Esophagus muscularis mucosa (tissue), 4 donors: ENCODE measurements at regions not wholly inside any gene's neighbourhood (a gene's known extent, or its start where the extent isn't known, plus 50 kb on each side); places are given as distances from the start of the nearest gene placed in this dataset.

Source experiments
- DNase-seq: peaks from one replicate; pipeline ENCODE4 v3.0.0-alpha.2; 2017; ENCODE audit errors: extremely low spot score
- H3K27ac ChIP-seq, 4 donors: fragments of 200-600 bp; sonication (generic); replicated peaks in 1 of 4; 1 replicate in 3 of 4; 2 replicates in 1 of 4; pipeline ENCODE4 v1.5.1; 2016 to 2019; ENCODE audit warnings: mild to moderate bottlenecking in 1 of 4
- H3K27me3 ChIP-seq, 4 donors: fragments of 200-600 bp; sonication (generic); one replicate each; pipeline versions ENCODE4 v1.5.1 to v1.6.0; 2016 to 2019
- H3K36me3 ChIP-seq, 4 donors: fragments of 200-600 bp; sonication (generic); one replicate each; pipeline ENCODE4 v1.5.1; 2016 to 2019
- H3K4me1 ChIP-seq, 4 donors: fragments of 200-600 bp; sonication (generic); one replicate each; pipeline ENCODE4 v1.5.1; 2016 to 2019
- H3K4me3 ChIP-seq, 4 donors: fragments of 200-600 bp; sonication (generic); 1 replicate in 2 of 4; 2 replicates in 2 of 4; pipeline ENCODE4 v1.5.1; 2016 to 2019; ENCODE audit warnings: mild to moderate bottlenecking in 4 of 4, moderate library complexity in 1 of 4
- H3K9me3 ChIP-seq, 4 donors: fragments of 200-600 bp; sonication (generic); 1 replicate in 3 of 4; 2 replicates in 1 of 4; pipeline ENCODE4 v1.5.1; 2016 to 2019
- CTCF ChIP-seq, 3 experiments: fragments of 200-600 bp in 2 of 3; fragments of 450-650 bp in 1 of 3; sonication (generic) in 2 of 3; IDR thresholded peaks; one replicate each; pipeline ENCODE4 v1.5.1; 2017 to 2019; ENCODE audit warnings: antibody characterized with exemption in 3 of 3, mild to moderate bottlenecking in 2 of 3, moderate library complexity in 1 of 3
- EP300 ChIP-seq: sonication (generic); formaldehyde crosslinking; IDR thresholded peaks from one replicate; pipeline ENCODE4 v1.6.1; 2017; ENCODE audit warnings: antibody characterized with exemption
- POLR2A ChIP-seq: fragments of 450-650 bp; IDR thresholded peaks from one replicate; pipeline ENCODE4 v1.6.1; 2017; ENCODE audit warnings: antibody characterized with exemption, moderate library complexity, mild to moderate bottlenecking, low read depth
- POLR2AphosphoS5 ChIP-seq, 2 donors: sonication (generic); formaldehyde crosslinking; IDR thresholded peaks; one replicate each; pipeline ENCODE4 v1.6.1; 2017; ENCODE audit warnings: antibody characterized with exemption in 2 of 2
- WGBS: methylation state at CpG from one replicate; pipeline ENCODE4 v1.1.5; 2018; 5-methylcytosine and 5-hydroxymethylcytosine counted together
- intact Hi-C: fragments of 100-400 bp; cut with DNase I; formaldehyde crosslinking; loops from one replicate; pipeline ENCODE4 v1.15.1; 2023

DNA sequence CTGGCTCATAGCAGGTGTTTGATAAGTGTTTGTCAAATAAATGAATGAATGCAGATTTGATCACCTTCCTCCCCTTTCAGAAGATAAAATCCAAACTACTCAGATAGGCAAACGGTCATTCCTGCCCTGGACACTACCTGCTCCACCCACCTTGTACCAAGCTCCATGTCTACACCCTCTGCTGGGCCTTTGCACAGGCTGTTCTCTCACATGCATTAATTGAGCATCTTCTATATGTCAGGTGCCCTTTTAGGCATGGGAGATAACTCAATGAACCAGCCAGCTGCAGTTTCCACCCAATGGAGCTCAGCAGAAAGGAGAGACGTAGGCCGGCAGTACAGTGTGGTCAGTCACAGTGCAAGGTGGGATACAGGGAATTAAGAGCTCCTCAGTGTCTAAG is 102.3 kb upstream of the CPEB4 start:
- Histone ChIP-seq H3K4me3 (no peak overlapping the region), H3K4me1 (peaks cover 19 to 25% (median 22%) of the 10 kb centered on the region in 4 donors), H3K27ac (no peak overlapping the region), H3K9me3 (no peaks in the 10 kb centered on the region), H3K36me3 (no peaks in the 10 kb centered on the region), H3K27me3 (no peaks in the 10 kb centered on the region)
- intact Hi-C loops: loop anchor here (10.0 kb wide), 1 partner anchor 99 kb away; the partner anchor contains the start of gene CPEB4
- DNase-seq: no peak
- 92% methylated on average over 3 of the region's 3 CpGs for whole genome bisulfite sequencing
- TF ChIP-seq CTCF (IDR thresholded peaks at IDR 0.05): no peak
- TF ChIP-seq POLR2AphosphoS5 (IDR thresholded peaks at IDR 0.05): no peak
- TF ChIP-seq POLR2A: no peak
- no peak for TF ChIP-seq EP300

- intact Hi-C loops: loop anchor here (10.0 kb wide), 1 partner anchor 98 kb away; the partner anchor contains the start of gene CPEB4
- TF ChIP-seq EP300 (no peak), CTCF (IDR thresholded peaks at IDR 0.05) (no peak), POLR2AphosphoS5 (IDR thresholded peaks at IDR 0.05) (no peak)
- 79% methylated on average over 10 of the region's 10 CpGs for WGBS
These were observed 101.6 kb upstream of the CPEB4 start for GRCh38 chr5:173786286-173787187.

DNA sequence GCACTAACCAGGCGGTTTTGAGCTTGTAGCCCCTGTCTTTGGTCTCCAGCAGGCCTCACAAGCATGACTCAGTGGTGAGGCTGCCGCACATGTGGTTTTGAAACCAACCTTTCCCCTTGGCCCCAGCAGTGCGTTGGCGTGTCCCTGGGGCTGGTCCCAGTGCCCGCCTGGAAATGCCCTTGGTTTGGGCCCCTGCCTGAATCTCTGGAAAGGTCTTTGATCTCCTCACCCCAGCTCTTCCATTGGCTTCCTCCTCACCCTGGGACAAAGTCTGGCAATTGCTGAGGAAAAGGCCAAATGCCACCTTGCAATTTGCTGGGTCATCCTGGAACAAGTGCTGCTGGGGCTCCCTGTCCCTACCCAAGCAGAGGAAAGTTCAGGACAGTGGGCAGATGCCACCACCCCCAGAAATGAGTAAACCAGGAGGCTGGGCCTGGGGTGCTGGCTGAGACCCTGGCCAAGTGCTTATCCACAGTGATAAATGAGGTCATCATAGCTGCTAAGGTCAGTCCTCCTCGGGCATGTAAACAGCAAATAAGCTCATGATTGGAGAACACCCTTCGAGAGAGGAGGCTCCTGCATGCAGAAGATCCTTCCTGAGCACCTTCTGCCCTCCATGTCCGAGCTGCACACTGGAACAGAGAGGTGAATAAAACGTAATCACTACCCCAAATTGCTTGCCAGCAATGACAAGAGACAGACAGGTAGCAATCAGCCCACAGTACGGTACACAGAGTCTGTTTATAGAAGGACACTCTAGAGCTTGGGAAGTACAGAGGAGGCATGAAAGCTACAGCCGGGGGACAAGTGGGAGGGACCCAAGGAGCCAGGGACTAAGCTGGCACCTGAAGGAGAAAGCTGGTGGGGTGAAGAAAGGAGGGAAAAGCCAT is 98.9 kb upstream of the CPEB4 start:
- Histone ChIP-seq H3K27ac (no peak overlapping the region), H3K4me3 (no peak overlapping the region), H3K9me3 (no peaks in the 10 kb centered on the region), H3K27me3 (no peaks in the 10 kb centered on the region), H3K36me3 (no peaks in the 10 kb centered on the region), H3K4me1 (no peaks in the 10 kb centered on the region)
- 84% methylated on average over 10 of the region's 11 CpGs for WGBS
- intact Hi-C loops: loop anchor here (10.0 kb wide), 1 partner anchor 96 kb away; the partner anchor contains the start of gene CPEB4
- TF ChIP-seq POLR2AphosphoS5 (IDR thresholded peaks at IDR 0.05) (no peak), EP300 (no peak), CTCF (IDR thresholded peaks at IDR 0.05) (no peak), POLR2A (no peak)
- DNase-seq: no peak

More at GRCh38 chr5:173786286-173787187, 101.6 kb upstream of the CPEB4 start:
- Histone ChIP-seq H3K9me3 (no peaks in the 10 kb centered on the region), H3K36me3 (no peaks in the 10 kb centered on the region), H3K27ac (no peak overlapping the region), H3K4me1 (peaks cover 13 to 18% (median 17%) of the 10 kb centered on the region in 4 donors), H3K27me3 (no peaks in the 10 kb centered on the region), H3K4me3 (no peak overlapping the region)
- DNase-seq: no peak

DNA sequence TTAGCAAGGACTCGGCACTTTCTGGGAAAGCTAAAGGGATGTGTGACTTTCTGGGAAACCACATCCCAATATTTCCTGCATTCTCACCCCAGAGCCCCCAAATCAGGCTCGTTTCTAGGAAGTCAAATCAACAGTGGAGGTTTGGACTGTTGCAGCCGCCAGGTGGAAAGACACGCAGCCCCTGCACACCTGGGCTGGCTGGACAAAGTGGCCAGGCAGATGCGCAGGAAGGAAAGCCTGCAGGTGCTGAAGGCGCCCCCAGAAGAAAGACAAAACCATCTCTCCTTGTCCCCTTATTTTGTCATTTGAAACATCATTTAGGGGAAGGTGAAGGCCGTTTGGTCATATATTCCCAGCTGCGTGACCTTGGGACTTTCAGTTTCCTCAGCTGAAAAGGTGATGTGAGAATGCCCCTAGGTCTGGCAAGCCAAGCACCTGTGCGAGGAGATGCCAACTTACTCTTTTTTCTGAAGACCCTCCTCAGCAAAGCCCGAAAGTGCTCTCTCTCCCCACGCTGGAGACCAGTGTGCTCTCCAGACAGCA is 97.9 kb upstream of the CPEB4 start:
- Histone ChIP-seq H3K9me3 (no peaks in the 10 kb centered on the region), H3K36me3 (no peaks in the 10 kb centered on the region), H3K4me3 (no peak overlapping the region), H3K27ac (no peak overlapping the region), H3K4me1 (no peaks in the 10 kb centered on the region), H3K27me3 (no peaks in the 10 kb centered on the region)
- no peak for TF ChIP-seq EP300
- TF ChIP-seq POLR2A: no peak
- TF ChIP-seq CTCF (IDR thresholded peaks at IDR 0.05): no peak
- no peak for TF ChIP-seq POLR2AphosphoS5 (IDR thresholded peaks at IDR 0.05)
- intact Hi-C loops: no loop called here
- DNase-seq: no peak
- 88% methylated on average over 11 of the region's 11 CpGs for WGBS
